HFFc6 (cell line): ENCODE measurements at regions not wholly inside any gene's neighbourhood (a gene's known extent, or its start where the extent isn't known, plus 50 kb on each side); places are given as distances from the start of the nearest gene placed in this dataset.

Experiments
- DNase-seq: peaks from one replicate; pipeline ENCODE4 v3.0.0-alpha.2; 2018
- H3K27ac Mint-ChIP-seq: 2 replicates; pipeline ENCODE4 v1.8.0; 2020; ENCODE audit warnings: mild to moderate bottlenecking, mixed read lengths
- H3K27me3 Mint-ChIP-seq: 2 replicates; pipeline ENCODE4 v1.8.0; 2021; ENCODE audit warnings: mild to moderate bottlenecking, moderate library complexity, mixed read lengths; ENCODE audit not compliant: insufficient read depth
- H3K36me3 Mint-ChIP-seq: 2 replicates; pipeline ENCODE4 v1.8.0; 2021; ENCODE audit warnings: low read depth, mixed read lengths
- H3K4me1 Mint-ChIP-seq: 2 replicates; pipeline ENCODE4 v1.8.0; 2020; ENCODE audit warnings: low read depth, mixed read lengths
- H3K4me3 Mint-ChIP-seq: 2 replicates; pipeline ENCODE4 v1.8.0; 2020; ENCODE audit warnings: mild to moderate bottlenecking, moderate library complexity, mixed read lengths
- H3K9me3 Mint-ChIP-seq: 2 replicates; pipeline ENCODE4 v1.8.0; 2020; ENCODE audit warnings: mild to moderate bottlenecking, mixed read lengths
- TF ChIP-seq, protein P1 (sequence below): fragments of 200-600 bp; sonication (generic); IDR thresholded peaks from 2 replicates; pipeline ENCODE4 v1.5.0; 2021; ENCODE audit warnings: antibody characterized with exemption, mild to moderate bottlenecking

DNA sequence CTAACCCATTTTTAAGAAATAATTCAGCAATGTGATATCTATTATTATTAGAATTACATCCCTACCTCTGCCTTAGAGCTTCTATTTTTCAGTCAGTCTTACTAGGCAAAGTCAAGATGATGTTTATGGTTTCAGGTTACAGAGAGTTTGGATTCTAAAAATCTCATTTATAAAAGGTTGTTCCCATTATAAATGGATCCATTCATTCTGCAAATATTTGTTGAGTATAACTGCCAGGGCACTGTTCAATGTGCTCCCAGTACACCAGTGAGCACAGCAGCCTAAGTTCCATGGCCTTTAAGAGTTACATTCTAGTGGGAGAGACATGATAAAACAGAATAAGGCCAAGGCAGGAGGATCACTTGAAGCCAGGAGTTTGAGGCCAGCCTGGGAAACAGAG is 75.9 kb upstream of the EYA4 start:
- Mint-ChIP-seq H3K9me3 (peaks cover 21% of the 10 kb centered on the region), H3K36me3 (no peaks in the 10 kb centered on the region), H3K4me3 (no peak overlapping the region), H3K4me1 (no peaks in the 10 kb centered on the region), H3K27me3 (no peaks in the 10 kb centered on the region; the same call in 1 of the 2 replicates), H3K27ac (no peak overlapping the region)
- TF ChIP-seq, protein P1, sequence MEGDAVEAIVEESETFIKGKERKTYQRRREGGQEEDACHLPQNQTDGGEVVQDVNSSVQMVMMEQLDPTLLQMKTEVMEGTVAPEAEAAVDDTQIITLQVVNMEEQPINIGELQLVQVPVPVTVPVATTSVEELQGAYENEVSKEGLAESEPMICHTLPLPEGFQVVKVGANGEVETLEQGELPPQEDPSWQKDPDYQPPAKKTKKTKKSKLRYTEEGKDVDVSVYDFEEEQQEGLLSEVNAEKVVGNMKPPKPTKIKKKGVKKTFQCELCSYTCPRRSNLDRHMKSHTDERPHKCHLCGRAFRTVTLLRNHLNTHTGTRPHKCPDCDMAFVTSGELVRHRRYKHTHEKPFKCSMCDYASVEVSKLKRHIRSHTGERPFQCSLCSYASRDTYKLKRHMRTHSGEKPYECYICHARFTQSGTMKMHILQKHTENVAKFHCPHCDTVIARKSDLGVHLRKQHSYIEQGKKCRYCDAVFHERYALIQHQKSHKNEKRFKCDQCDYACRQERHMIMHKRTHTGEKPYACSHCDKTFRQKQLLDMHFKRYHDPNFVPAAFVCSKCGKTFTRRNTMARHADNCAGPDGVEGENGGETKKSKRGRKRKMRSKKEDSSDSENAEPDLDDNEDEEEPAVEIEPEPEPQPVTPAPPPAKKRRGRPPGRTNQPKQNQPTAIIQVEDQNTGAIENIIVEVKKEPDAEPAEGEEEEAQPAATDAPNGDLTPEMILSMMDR, result no peak
- DNase-seq, result no peak

DNA sequence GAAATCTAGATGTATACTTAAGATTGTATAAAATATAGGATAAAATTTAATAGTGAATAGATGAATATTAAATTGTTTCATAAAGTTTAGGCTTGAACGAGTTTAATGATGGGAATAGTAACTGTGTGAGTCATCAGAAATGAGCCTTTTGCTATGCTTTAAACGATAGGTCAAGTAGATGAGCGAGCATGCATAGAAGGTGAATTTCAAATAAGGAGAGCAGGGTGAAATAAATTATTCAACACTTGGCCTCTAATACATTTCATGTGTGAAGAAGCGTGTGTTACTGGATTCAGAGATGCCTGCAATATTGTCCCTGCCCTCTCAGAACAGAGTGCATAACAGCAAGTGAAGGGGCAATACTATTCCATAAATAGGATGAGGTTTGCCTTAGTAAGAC is 74.4 kb upstream of the EYA4 start:
- Mint-ChIP-seq H3K4me1 (no peaks in the 10 kb centered on the region), H3K27me3 (no peaks in the 10 kb centered on the region; the same call in 1 of the 2 replicates), H3K4me3 (no peak overlapping the region), H3K36me3 (no peaks in the 10 kb centered on the region), H3K9me3 (peaks cover 14% of the 10 kb centered on the region), H3K27ac (no peak overlapping the region)
- TF ChIP-seq, protein P1, result no peak
- no peak for DNase-seq

DNA sequence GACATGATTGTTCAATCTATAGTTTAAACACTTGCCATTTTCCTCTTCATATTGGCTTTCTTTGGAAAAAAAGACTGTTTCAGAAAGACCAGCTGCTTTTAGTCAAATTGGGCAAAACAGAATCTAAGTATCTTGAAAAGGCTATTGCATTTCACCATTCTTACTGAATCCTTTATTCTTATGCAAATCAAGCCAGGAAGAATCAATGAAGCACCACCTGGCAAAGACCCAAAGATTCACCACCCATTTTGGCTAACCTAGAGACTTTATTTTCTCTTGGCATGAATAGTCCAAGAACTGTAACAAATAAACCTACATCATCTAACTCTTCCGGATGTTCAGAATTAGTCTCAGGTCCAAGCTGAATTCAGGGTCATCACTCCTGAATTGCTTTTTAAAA is 71.3 kb upstream of the EYA4 start:
- Mint-ChIP-seq H3K9me3 (peaks cover 22% of the 10 kb centered on the region), H3K27ac (no peak overlapping the region), H3K4me1 (no peaks in the 10 kb centered on the region), H3K4me3 (no peak overlapping the region), H3K36me3 (no peaks in the 10 kb centered on the region), H3K27me3 (no peaks in the 10 kb centered on the region; the same call in 1 of the 2 replicates)
- TF ChIP-seq, protein P1, result no peak
- no peak for DNase-seq

DNA sequence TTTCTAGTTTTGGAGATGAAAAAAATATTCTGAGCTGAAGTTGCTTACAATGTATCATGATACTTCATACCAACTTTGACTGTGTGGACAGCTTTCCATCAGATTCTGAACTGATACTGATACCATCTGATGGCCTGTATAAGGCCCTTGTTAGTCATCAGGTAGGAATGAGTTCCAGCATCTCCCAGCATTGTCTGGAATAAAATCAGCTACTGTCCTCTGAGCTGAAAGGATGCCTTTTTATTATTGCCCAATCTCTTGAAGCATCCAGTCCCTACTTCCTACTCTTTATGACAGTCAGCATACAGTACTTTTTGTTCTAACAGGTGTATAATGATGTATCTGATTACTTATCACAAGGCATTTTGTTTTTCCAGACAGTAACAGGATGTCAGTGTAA is 70.6 kb upstream of the EYA4 start:
- DNase-seq, result no peak
- Mint-ChIP-seq H3K4me3 (no peak overlapping the region), H3K36me3 (no peaks in the 10 kb centered on the region), H3K9me3 (peaks cover 19% of the 10 kb centered on the region), H3K27me3 (no peaks in the 10 kb centered on the region; the same call in 1 of the 2 replicates), H3K27ac (no peak overlapping the region), H3K4me1 (no peaks in the 10 kb centered on the region)
- TF ChIP-seq, protein P1, result no peak

DNA sequence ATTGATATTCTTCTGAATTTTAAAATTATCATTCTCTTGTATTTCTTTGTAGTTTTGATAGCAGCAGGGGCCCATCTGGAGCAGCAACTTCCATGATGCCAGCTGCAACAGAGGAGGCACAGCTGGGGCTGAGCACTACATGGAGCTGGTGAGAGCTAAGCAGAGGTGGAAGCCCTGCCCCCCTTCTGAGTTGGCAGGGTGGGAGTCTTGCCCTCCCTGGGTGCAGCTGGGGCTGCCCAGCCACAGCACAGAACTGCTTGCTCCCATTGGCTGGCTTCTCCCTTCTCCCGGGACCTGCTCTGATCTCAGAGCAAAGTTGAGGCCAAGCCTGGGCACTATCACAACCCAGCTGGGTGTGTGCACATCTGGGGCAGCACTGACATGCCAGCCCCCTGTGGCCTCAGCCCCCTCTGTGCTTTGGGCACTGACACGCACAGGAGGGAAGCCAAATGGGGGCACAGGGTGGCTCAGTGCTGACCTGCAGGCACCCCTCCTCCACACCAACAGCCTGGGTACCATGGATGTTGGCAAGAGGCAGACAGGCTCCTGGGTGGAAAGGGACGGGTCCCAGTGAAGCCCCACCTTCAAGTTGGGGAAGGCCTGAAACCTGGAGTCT is 69.1 kb upstream of the EYA4 start:
- no peak overlapping the region for H3K27ac Mint-ChIP-seq
- no peak for DNase-seq
- H3K36me3 Mint-ChIP-seq, result no peaks in the 10 kb centered on the region
- H3K4me1 Mint-ChIP-seq, result no peaks in the 10 kb centered on the region
- no peaks in the 10 kb centered on the region; the same call in 1 of the 2 replicates for H3K27me3 Mint-ChIP-seq
- no peak overlapping the region for H3K4me3 Mint-ChIP-seq
- peaks cover 15% of the 10 kb centered on the region for H3K9me3 Mint-ChIP-seq
- TF ChIP-seq, protein P1, result no peak
